Glomerular endothelial cell (primary cell): ENCODE measurements at regions not wholly inside any gene's neighbourhood (a gene's known extent, or its start where the extent isn't known, plus 50 kb on each side); places are given as distances from the start of the nearest gene placed in this dataset.
"Not testable (repeated sequence)": the region's sequence is repeated elsewhere in the genome, so short reads cannot be mapped to it uniquely, and the experiment has no call there.

Experiments
- DNase-seq: peaks from one replicate; pipeline ENCODE4 v3.0.0-alpha.2; 2011; ENCODE audit warnings: low read depth, low spot score; ENCODE audit errors: extremely low read depth

DNA sequence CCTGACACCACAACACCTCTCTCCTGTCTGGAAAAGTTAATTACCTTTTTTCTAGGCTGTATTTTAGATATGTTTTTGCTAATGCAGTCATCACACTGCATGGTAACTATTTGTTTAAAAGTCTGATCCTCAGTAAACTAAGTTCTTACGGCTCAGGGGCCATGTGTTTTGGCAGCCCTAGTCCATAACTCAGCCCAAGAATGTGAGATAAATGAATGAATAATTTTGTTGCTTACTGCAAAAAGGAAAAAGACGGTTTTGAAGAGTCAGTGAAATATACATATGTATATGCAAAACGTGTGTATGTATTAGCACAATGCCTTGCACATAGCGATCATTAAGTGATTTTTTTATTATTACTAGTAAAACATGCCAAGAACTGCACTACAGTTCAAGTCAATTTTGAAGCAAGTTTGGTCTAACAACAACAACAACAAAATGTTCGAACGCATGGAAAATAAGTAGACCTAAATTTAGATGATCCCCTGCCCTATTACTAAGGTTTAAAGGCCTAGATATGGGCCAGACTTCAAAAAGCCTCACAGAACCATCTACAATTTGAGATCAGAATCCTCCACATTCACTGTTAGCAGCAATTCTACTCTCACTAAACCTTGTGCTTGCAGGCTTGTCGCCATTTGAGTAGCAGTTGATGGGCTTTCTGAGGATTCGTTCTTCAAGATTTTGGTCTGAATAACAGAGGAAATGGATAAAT lies 140.0 kb downstream of the NDUFA12 start:
- no peak for DNase-seq

DNA sequence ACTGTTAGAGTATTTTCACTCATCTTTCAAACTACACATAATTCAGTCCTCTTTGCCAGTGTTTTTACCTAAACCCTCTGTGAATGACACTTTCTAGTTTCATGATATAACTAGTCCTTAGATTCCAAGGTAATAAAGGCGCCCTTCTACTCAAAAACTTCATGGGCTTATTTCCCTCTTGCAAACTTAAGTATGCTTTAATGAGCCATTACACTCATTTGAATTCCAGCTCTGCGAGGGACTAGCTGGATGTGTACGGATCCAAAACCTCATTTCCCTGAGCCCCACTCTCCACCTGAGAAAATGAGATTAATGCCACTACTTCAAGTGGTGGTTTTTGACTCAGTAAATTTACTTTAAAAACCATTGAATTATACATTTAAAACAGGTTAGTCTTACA lies 141.1 kb downstream of the NDUFA12 start:
- no peak for DNase-seq

DNA sequence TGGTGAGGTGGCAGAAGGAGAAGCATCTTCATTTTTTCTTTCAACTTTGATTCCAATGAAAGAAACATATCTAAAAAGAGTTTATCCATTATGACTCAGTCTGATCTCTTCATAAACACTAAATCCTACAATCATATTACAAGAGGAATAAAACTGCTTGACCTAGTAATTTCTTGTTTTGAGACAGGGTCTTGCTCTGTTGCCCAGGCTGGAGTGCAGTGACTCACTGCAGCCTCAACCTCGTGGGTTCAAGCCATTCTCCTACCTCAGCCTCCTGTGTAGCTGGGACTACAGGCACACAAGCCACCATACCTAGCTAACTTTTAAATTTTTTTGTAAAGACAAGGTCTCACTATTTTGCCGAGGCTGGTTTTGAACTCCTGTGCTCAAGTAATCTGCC lies 147.2 kb downstream of the NDUFA12 start:
- DNase-seq, result no peak

DNA sequence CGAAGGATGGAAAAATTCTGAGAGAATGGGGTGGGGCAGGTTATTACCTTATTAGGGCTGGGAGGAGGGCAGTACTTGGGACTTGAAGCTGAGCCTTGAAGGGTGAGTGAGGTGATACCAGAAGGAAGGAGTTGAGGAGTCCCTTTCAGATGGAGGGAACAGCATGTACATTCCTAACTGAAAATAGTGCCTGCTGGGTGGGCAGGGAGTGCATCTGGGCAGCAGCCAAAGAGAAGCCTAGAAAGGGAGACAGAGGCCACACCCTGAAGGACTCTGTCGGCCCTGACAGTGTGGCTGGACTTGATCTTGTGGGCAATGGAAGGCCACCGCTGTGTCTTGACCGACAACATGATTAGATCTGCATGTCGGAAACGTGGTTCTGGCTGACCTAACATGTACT lies 147.6 kb downstream of the NDUFA12 start:
- no peak for DNase-seq

DNA sequence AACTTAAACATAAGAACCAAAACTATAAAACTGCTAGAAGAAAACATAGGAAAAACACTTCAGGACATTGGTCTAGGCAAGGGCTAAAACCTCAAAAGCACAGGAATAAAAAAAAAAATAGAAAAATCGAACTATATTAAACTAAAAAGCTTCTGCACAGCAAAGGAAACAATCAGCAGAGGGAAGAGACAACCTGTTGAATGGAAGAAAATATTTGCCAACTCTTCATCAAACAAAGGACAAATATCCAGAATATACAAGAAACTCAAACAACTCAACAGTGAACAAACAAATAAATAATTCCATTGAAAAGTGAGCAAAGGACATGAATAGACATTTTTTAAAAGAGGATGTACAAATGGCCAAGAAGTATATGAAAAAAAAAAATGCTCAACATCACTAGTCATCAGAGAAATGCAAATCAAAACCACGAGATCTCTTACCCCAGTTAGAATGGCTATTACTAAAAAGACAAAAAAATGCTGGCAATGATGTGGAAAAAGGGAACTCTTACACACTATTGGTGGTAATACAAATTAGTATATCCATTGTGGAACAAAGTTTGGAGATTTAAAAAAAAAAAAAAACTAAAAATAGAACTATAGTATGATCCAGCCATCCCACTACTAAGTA lies 152.0 kb downstream of the NDUFA12 start:
- no peak for DNase-seq

DNA sequence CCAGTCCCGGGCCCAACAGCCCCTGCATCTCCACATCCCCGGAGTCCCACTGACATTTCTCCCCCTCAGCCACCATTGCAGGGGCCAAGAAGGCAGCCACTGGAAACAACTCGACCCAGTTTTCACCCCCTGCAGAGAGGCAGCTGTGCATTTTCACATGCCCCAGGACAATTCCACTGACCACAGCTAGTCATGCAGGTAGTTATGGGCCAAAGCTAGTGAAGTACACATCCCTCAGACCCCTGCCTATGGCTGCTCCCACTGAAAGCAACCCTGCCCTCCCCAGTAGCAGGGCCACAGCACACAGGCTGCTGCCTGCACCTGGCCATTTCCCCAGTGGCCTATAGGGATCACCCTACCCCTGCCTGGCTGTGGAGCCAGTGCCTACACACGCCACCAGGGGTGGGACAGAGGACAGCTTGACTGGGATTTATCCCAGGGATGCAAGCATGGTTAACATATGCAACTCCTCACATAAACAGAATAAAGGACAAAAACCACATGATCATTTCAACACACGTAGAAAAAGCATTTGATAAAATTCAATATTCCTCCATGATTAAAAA lies 154.0 kb downstream of the NDUFA12 start:
- DNase-seq, result no peak

DNA sequence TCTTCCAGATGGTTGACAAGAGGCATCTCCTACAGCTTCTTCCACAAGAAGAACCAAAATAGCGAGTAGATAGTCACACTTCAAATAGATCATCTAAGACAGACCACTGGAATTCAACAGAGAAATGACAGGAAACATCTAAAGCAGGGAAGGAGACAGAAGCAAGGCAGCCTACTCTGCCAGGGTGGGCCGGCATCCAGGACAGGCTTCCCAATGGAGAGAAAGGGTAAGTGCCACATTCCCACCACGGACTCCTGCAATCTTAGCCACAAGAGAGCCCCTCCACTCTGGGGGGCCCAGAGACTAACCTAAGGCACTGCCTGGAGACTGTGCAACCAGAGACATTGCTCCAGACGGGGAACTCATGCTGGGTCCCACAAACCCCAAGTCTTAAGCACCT lies 154.5 kb downstream of the NDUFA12 start:
- no peak for DNase-seq

DNA sequence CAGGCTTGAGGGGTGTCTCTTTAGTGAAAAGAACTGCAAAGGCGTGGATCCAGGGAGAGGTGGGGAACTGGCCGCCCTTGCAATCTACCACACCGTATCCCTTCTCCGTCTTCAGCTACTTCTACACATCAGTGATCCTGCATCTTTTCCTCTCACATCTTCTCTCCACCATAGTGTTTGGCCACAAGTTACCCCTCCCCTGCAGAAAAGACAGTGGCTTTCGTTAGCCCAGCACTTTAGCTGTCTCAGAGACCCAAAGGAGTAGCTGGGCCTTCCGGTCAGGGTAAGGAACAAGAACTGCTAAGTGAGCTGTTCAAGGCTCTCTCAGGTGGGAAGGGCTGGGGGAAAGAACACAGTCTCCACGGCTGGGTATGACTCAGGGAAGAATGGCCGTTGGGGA lies 158.4 kb downstream of the NDUFA12 start:
- no peak for DNase-seq

DNA sequence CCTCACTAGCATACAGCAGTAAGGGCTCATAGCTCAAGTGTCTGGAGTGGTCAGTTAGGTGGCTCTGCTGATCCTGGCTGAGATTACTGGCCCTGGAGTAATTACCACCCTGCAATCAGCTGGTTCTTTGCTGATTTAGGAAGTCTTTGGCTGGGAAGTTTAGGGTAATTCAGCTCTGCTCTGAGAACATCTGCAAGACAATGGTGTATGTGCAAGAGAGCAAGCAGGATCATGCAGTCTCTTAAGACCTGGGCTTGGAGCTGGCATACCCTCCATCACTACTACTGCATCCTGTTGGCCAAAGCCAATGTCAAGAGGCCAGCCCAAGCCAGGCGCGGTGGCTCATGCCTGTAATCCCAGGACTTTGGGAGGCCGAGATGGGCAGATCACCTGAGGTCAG lies 159.0 kb downstream of the NDUFA12 start:
- DNase-seq, result no peak

DNA sequence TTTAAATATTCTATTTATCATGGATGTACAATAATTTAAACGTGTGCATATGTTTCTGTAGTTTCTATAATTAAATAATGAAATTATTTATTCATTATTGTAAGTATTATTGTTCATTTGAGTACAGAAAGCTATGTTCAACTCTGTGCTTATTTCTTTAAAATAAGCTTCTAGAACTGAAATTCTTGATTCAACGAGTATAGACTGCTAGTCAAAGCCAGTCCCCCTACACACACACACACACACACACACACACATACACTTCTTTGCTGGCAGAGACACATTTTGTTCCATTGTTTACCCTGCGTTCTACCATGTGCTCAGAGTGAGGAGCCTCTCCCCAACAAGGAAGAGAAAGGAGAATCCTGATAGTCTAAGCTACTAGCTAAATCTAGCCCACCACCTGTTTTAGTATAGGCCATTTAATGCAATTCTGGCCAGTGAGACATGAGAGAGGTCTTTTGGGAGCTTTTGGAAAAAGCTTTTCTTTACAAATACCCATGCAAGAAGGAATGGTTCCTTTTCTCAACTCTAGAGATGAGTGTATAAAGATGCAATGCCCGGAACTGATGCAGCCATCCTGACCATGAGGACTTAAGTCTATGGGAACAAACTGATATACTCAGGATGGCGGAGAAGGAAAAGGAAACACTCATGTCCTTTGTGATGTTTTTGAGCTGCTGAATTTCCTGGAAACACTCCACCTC lies 161.4 kb downstream of the NDUFA12 start:
- no peak for DNase-seq

DNA sequence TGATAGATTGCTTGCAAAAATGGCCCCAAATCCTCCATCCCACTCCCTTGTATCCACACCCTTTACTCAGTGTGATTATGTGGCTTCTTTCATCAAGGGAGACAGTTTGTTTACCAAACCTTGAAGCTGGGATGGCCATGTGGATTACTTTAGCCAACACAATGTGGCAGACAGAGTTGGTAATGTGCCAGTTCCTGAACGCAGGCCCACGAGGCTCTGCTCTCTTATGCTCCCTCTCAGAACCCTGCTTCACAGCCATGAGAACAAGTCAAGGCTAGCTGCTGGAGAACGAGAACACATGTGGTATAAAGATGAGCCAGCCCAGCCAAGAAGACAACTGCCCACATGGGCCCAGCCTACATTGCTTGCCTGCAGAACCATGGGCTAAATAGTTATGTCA lies 162.3 kb downstream of the NDUFA12 start:
- no peak for DNase-seq

DNA sequence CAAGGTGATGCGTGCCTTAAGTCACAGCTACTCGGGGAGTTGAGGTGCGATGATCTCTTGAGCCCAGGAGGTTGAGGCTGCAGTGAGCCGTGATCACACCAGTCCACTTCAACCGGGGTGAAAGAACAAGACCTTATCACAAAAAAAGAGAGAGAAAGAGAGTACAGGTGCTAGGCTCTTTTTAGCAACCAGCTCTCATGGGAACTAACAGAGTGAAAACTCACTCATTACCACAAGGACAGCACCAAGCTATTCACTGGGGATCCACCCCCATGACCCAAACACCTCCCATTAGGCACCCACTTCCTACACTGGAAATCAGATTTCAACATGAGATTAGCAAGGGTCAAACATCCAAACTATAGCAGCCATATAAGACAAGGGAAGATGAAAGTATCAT lies 164.2 kb downstream of the NDUFA12 start:
- no peak for DNase-seq

DNA sequence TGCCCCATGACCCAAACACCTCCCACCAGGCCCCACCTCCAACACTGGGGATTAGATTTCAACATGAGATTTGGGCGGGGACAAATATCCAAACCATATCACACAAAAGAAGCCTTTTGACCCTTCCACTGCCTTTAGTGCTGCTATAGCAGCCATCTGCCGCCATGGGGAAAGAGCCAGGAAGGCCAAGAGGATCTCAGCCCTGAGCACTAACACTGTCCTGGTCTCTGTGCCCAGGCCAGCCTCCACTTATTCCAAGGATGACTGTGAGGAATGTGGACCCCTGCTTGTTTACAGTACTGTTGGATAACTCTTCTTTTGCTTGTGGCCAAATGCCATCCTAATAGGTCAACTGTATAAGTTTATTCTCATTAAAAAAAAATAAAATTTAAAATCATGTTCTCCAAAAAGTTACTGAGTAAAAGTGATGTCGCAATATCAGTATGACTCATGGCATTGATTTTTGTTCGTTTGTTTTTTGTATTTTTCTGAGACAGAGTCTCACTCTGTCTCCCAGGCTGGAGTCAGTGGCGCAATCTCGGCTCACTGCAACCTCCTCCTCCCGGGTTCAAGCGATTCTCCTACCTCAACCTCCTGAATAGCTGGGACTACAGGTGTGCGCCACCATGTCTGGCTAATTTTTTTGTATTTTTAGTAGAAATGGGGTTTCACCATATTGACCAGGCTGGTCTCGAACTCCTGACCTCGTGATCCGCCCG lies 166.4 kb downstream of the NDUFA12 start:
- DNase-seq, result not testable (repeated sequence)

DNA sequence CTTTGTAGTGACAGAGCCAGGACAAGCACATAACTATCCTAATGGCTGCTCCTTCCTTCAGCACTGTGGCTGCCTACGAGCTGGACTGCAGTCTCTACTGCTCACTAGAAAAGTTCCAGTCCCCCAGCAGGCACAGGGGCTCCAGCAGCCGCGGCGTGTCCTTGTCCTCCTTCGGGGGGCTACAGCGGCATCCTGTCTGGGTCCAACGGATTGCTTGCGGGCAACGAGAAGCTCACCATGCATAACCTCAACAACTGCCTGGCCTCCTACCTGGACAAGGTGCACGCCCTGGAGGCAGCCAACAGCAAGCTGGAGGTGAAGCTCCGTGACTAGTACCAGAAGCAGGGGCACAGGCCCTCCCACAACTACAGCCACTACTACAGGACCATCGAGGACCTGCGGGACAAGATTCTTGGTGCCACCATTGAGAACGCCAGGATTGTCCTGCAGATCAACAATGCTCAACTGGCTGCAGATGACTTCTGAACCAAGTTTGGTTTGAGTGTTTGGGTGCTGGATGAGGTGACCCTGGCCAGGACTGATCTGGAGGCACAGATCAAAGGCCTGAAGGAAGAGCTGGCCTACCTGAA lies 169.4 kb downstream of the NDUFA12 start:
- no peak for DNase-seq

DNA sequence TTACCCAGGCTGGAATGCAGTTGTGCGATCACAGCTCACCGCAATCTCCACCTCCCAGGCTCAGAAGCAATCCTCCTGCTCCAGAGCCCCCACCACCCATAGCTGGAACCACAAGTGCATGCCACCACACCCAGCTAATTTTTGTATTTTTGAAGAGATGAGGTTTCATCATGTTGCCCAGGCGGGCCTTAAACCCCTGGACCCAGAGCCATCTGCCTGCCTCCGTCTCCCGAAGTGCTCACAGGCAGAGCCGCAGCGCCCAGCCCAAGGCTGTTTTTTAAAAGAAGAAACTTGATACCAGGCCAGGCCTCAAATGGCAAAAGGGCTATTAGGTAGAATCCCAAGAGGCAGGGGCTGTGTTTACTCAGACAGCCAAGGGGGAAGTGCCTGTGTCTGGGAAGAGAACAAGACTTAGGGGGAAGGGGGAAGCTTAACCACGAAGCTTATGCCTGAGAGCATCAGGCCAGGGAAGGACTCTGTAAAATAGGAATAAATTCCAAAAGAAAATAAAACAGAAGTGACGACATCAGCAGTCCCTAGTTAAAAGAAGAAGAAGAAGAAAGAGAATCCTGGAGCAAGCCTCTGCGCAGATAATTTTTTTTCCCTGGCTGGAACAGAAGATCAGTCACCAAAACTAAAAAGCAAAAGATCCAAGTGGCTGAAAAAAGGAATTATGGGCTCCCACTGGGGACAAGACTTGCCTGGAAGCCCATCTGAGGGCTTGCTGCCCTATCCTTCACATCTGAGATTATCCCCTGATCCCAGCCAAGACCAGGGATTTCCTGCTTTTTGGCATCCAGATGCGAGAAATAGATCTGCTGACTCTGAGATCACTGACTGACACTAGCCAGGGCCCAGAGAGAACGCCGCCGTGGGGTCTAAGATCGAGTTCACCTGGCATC lies 170.5 kb downstream of the NDUFA12 start:
- no peak for DNase-seq

DNA sequence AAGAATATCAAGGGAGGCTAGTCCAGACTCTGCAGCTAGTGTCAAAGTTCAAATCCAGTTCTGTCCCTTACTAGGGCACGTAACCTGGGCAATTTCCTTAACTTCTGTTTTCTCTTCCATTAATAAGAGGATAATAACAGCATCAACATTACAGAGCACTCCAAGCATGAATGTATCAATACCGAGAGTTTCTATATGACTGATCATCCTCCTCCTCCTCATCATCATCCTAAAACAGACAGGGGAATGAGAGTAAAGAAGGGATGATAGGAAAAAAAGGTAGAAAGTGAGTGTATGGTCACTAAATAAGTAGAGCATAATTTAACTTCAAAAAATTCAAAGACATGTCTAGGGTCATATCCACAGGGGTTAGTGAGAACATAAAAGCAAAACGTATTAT lies 171.4 kb downstream of the NDUFA12 start:
- no peak for DNase-seq

DNA sequence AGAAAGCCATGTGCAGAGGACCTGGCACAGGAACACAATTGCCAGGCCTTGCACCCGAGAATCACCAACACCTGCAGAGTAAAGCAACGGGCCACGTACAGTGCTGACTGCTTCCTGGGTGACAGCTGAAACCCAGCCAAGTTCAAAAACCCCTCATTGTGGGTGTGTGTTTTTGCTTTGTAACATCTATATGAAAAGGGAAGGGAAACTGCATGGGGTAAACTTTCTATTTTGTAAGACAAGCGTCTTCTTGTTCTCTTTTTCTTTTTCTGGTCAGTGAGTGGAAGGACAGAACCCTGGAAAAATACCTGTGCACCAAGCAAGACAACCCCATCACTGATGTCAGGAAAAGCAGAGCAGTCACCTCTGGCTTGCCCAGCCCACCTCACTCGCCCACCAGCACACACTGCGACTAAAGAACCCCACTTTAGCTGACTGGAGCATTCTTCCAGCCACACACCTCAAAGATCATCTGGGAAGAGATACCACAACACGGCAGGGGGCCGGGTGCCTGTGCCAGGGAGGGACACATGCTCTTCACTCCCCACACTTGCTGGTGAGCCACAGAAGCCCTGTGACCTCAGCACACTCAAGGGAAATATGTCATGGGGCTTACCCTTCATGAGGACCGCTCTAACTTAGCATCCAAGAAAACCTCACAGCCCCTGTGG lies 172.3 kb downstream of the NDUFA12 start:
- DNase-seq, result no peak

DNA sequence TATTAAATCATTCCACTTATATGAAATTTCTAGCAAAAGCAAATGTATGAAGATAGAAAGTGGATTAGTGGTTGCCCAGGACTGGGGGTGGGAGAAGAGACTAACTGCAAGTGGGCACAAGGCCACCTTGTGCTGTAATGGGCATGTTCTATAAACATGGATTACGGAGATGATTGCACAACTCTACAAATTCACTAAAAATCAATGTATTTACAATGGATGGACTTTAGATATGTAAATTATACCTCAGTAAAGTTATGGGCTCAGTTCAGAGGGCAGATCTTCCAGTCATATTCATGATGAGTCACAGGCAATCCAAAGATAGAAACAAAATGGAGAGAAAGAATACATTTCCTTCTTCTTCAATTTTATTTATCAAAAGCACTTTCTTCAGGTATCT lies 173.9 kb downstream of the NDUFA12 start:
- no peak for DNase-seq

DNA sequence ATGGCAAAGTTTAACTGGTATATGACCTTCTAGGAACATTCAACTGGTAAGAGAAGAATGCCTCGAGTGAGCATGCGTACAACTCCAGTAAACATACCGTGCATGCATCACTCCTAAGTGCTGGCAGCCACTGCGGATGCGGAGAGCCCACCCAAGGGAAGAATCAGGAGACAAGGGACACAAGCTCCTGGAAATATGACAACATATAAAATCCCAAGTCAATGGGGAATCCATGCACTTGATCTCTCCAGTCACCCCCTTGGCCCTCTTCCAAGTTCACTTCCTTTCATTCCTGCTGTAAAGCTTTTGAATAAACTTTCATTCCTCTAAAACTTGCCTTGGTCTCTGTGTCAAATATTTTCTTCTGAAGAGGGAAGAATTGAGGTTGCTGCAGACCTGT lies 168.7 kb upstream of the TMCC3 start:
- no peak for DNase-seq
